ENCODE measurements at regions not wholly inside any gene's neighbourhood (a gene's known extent, or its start where the extent isn't known, plus 50 kb on each side); places are given as distances from the start of the nearest gene placed in this dataset.

- TF ChIP-seq, protein P1, sequence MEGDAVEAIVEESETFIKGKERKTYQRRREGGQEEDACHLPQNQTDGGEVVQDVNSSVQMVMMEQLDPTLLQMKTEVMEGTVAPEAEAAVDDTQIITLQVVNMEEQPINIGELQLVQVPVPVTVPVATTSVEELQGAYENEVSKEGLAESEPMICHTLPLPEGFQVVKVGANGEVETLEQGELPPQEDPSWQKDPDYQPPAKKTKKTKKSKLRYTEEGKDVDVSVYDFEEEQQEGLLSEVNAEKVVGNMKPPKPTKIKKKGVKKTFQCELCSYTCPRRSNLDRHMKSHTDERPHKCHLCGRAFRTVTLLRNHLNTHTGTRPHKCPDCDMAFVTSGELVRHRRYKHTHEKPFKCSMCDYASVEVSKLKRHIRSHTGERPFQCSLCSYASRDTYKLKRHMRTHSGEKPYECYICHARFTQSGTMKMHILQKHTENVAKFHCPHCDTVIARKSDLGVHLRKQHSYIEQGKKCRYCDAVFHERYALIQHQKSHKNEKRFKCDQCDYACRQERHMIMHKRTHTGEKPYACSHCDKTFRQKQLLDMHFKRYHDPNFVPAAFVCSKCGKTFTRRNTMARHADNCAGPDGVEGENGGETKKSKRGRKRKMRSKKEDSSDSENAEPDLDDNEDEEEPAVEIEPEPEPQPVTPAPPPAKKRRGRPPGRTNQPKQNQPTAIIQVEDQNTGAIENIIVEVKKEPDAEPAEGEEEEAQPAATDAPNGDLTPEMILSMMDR (IDR thresholded peaks at IDR 0.05; ENCODE audit: insufficient read depth, low read length): no peak
- no peak for TF ChIP-seq POLR2AphosphoS5 (IDR thresholded peaks at IDR 0.05; ENCODE audit: low read depth)
These were observed 207.7 kb downstream of the PTN start for GRCh38 chr7:137135654-137136350.
